Naive thymus-derived CD4-positive, alpha-beta T cell (primary cell): ENCODE measurements at regions not wholly inside any gene's neighbourhood (a gene's known extent, or its start where the extent isn't known, plus 50 kb on each side); places are given as distances from the start of the nearest gene placed in this dataset.

Experiments used
- ATAC-seq: fragments of 150-1000 bp; cut with Tn5 transposase; 2 replicates; pipeline ENCODE4 v1.10.0; 2021; ENCODE audit warnings: mild to moderate bottlenecking, moderate library complexity
- CTCF ChIA-PET: fragments of 350-600 bp; sonication (Branson Sonifier 250); formaldehyde crosslinking; loops from one replicate; lab custom pipeline; 2021; ENCODE audit warnings: antibody characterized with exemption; lab: Charles Lee
- POLR2A ChIA-PET: fragments of 350-600 bp; sonication (Branson Sonifier 250); formaldehyde crosslinking; loops from one replicate; lab custom pipeline; 2021; ENCODE audit warnings: antibody characterized with exemption, inconsistent platforms; lab: Charles Lee
- DNase-seq, 9 donors: peaks; one replicate each; pipeline versions ENCODE4 v3.0.0 to v3.0.0-alpha.2; 2020 to 2022; ENCODE audit warnings: mixed read lengths in 1 of 9
- H3K27ac ChIP-seq: one replicate; pipeline ENCODE4 v1.7.0; 2013; ENCODE audit warnings: mild to moderate bottlenecking, low read depth, low read length, moderate library complexity
- H3K27me3 ChIP-seq, 2 donors: one replicate each; pipeline ENCODE4 v1.7.0; 2013; ENCODE audit warnings: low read length in 2 of 2, mild to moderate bottlenecking in 2 of 2, moderate library complexity in 2 of 2; ENCODE audit not compliant: control insufficient read depth in 2 of 2, insufficient read depth in 2 of 2
- H3K36me3 ChIP-seq, 3 experiments: 1 replicate in 2 of 3; 2 replicates in 1 of 3; pipeline ENCODE4 v1.7.0; 2013; ENCODE audit warnings: low read length in 3 of 3, mild to moderate bottlenecking in 3 of 3, moderate library complexity in 1 of 3; ENCODE audit not compliant: insufficient read depth in 3 of 3, control insufficient read depth in 2 of 3
- H3K4me1 ChIP-seq, 2 donors: one replicate each; pipeline ENCODE4 v1.7.0; 2013; ENCODE audit warnings: low read length in 2 of 2, mild to moderate bottlenecking in 2 of 2, moderate library complexity in 1 of 2; ENCODE audit not compliant: control insufficient read depth in 2 of 2, insufficient read depth in 2 of 2
- H3K4me3 ChIP-seq: 2 replicates; pipeline ENCODE4 v1.7.0; 2013; ENCODE audit warnings: mild to moderate bottlenecking, low read length
- H3K9me3 ChIP-seq, 3 experiments: 1 replicate in 2 of 3; 2 replicates in 1 of 3; pipeline ENCODE4 v1.7.0; 2013; ENCODE audit warnings: low read length in 3 of 3; ENCODE audit not compliant: control insufficient read depth in 2 of 3
- H3K27ac Mint-ChIP-seq, 9 donors: one replicate each; pipeline ENCODE4 v1.8.0; 2020 to 2022; ENCODE audit warnings: mixed read lengths in 9 of 9, mild to moderate bottlenecking in 8 of 9, moderate library complexity in 5 of 9, inconsistent platforms in 2 of 9
- H3K27me3 Mint-ChIP-seq, 5 donors: one replicate each; pipeline ENCODE4 v1.8.0; 2021 to 2022; ENCODE audit warnings: mixed read lengths in 5 of 5, mild to moderate bottlenecking in 1 of 5
- H3K36me3 Mint-ChIP-seq, 5 donors: one replicate each; pipeline ENCODE4 v1.8.0; 2020 to 2022; ENCODE audit warnings: mixed read lengths in 5 of 5, mild to moderate bottlenecking in 3 of 5, inconsistent platforms in 1 of 5
- H3K4me1 Mint-ChIP-seq, 7 donors: one replicate each; pipeline ENCODE4 v1.8.0; 2020 to 2022; ENCODE audit warnings: mixed read lengths in 7 of 7, mild to moderate bottlenecking in 3 of 7, inconsistent platforms in 1 of 7
- H3K4me3 Mint-ChIP-seq, 10 donors: one replicate each; pipeline ENCODE4 v1.8.0; 2020 to 2022; ENCODE audit warnings: mild to moderate bottlenecking in 10 of 10, mixed read lengths in 10 of 10, moderate library complexity in 6 of 10, inconsistent platforms in 2 of 10
- H3K9me3 Mint-ChIP-seq, 11 donors: one replicate each; pipeline ENCODE4 v1.8.0; 2020 to 2022; ENCODE audit warnings: mixed read lengths in 11 of 11, mild to moderate bottlenecking in 4 of 11, inconsistent platforms in 1 of 11, moderate library complexity in 1 of 11
- intact Hi-C, 2 donors: fragments of 100-400 bp; cut with micrococcal nuclease; formaldehyde crosslinking; loops; one replicate each; pipeline ENCODE4 v1.15.1; 2023

DNA sequence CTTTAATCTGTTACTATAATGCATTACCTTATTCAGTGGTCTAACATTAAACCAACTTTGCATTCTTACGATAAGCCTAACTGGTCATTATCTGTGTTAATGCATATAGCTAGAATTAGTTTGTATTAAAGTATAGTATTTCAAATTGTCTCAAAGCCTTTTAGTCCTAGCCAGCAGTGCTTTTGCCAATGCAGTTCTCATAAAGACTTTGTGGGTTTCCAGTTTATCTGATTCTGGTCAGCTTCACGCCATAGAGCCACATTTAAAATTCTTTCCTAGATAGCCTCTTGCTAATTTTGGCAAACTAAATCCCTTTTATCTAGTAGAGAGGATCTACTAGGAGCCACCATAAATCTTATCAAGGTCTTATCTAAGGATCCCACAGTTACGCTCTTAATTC, 78.9 kb upstream of the VASH1 start:
- H3K4me1 ChIP-seq: no peaks in the 10 kb centered on the region
- peaks cover 4 to 53% (median 21%) of the 10 kb centered on the region in 11 donors for H3K9me3 Mint-ChIP-seq
- no peaks in the 10 kb centered on the region for H3K4me1 Mint-ChIP-seq
- intact Hi-C loops: no loop called here
- H3K27me3 ChIP-seq: peaks cover 0 to 3% of the 10 kb centered on the region in 2 donors
- H3K4me3 ChIP-seq: no peak overlapping the region
- peaks cover 0 to 15% (median 0%) of the 10 kb centered on the region in 3 experiments for H3K9me3 ChIP-seq
- POLR2A ChIA-PET: no interaction called here
- peaks cover 16 to 45% (median 36%) of the 10 kb centered on the region in 5 donors for H3K27me3 Mint-ChIP-seq
- H3K27ac Mint-ChIP-seq: no peak overlapping the region
- H3K36me3 ChIP-seq: no peaks in the 10 kb centered on the region
- H3K4me3 Mint-ChIP-seq: no peak overlapping the region
- peaks cover 0 to 20% (median 0%) of the 10 kb centered on the region in 5 donors for H3K36me3 Mint-ChIP-seq
- CTCF ChIA-PET: interaction anchor here (0.6 kb wide), 1 partner anchor 546 kb away, joined by 3 read pairs; no protein-coding TSS in a partner anchor
- DNase-seq (no peak), ATAC-seq (no peak)
- no peak overlapping the region for H3K27ac ChIP-seq

DNA sequence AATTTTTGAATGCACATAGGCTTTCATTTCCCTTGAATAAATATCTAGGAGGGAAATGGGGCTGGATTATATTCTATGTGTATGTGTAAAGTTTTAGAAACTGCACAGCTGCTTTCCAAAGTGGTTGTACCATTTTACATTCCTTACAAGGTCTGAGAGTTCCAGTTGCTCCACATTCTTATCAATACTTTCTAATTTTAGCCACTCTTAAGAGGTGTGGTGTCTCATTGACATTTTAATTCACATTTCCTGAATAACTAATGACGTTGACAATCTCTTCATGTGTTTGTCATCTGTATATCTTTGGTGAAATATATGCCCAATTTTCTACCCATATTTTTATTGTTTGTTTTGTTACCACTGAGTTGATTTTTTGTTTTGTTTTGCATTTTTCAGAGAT, 74.6 kb upstream of the VASH1 start:
- Histone ChIP-seq H3K4me1 (no peaks in the 10 kb centered on the region), H3K4me3 (no peak overlapping the region), H3K9me3 (peaks cover 0 to 22% (median 0%) of the 10 kb centered on the region in 3 experiments), H3K27ac (no peak overlapping the region), H3K27me3 (peaks cover 0 to 3% of the 10 kb centered on the region in 2 donors), H3K36me3 (no peaks in the 10 kb centered on the region)
- ChIA-PET POLR2A (no interaction called here), CTCF (no interaction called here)
- Mint-ChIP-seq H3K4me1 (no peaks in the 10 kb centered on the region), H3K27ac (no peak overlapping the region), H3K4me3 (no peak overlapping the region), H3K27me3 (peaks cover 18 to 57% (median 44%) of the 10 kb centered on the region in 5 donors), H3K9me3 (peaks cover 0 to 56% (median 22%) of the 10 kb centered on the region in 11 donors), H3K36me3 (peaks cover 0 to 16% (median 0%) of the 10 kb centered on the region in 5 donors)
- DNase-seq: no peak
- intact Hi-C loops: no loop called here
- ATAC-seq: no peak

GRCh38 chr14:76687611-76688382, 73.5 kb upstream of the VASH1 start:
- ChIA-PET POLR2A (no interaction called here), CTCF (no interaction called here)
- Mint-ChIP-seq H3K36me3 (peaks cover 0 to 6% (median 0%) of the 10 kb centered on the region in 5 donors), H3K9me3 (peaks cover 0 to 46% (median 15%) of the 10 kb centered on the region in 11 donors), H3K27me3 (peaks cover 16 to 60% (median 41%) of the 10 kb centered on the region in 5 donors), H3K4me3 (no peak overlapping the region), H3K27ac (no peak overlapping the region), H3K4me1 (no peaks in the 10 kb centered on the region)
- intact Hi-C loops: no loop called here
- no peak for ATAC-seq
- Histone ChIP-seq H3K9me3 (peaks cover 0 to 13% (median 0%) of the 10 kb centered on the region in 3 experiments), H3K27ac (no peak overlapping the region), H3K4me1 (no peaks in the 10 kb centered on the region), H3K36me3 (no peaks in the 10 kb centered on the region), H3K27me3 (peaks cover 0 to 3% of the 10 kb centered on the region in 2 donors), H3K4me3 (no peak overlapping the region)
- DNase-seq: no peak

GRCh38 chr14:76688383-76688671, 72.9 kb upstream of the VASH1 start:
- Histone ChIP-seq H3K4me3 (no peak overlapping the region), H3K4me1 (no peaks in the 10 kb centered on the region), H3K9me3 (peaks cover 0 to 9% (median 0%) of the 10 kb centered on the region in 3 experiments), H3K36me3 (no peaks in the 10 kb centered on the region), H3K27ac (no peak overlapping the region), H3K27me3 (peaks cover 0 to 3% of the 10 kb centered on the region in 2 donors)
- intact Hi-C loops: no loop called here
- peaks cover 15 to 60% (median 41%) of the 10 kb centered on the region in 5 donors for H3K27me3 Mint-ChIP-seq
- peaks cover 0 to 4% (median 0%) of the 10 kb centered on the region in 5 donors for H3K36me3 Mint-ChIP-seq
- ChIA-PET POLR2A (no interaction called here), CTCF (no interaction called here)
- ATAC-seq (no peak), DNase-seq (no peak)
- H3K4me1 Mint-ChIP-seq: no peaks in the 10 kb centered on the region
- H3K9me3 Mint-ChIP-seq: peaks cover 0 to 42% (median 13%) of the 10 kb centered on the region in 11 donors
- no peak overlapping the region for H3K4me3 Mint-ChIP-seq
- H3K27ac Mint-ChIP-seq: no peak overlapping the region

- Histone ChIP-seq H3K9me3 (peaks cover 0 to 9% (median 0%) of the 10 kb centered on the region in 3 experiments), H3K4me1 (no peaks in the 10 kb centered on the region), H3K27me3 (no peaks in the 10 kb centered on the region), H3K36me3 (no peaks in the 10 kb centered on the region), H3K27ac (no peak overlapping the region), H3K4me3 (no peak overlapping the region)
- no peak for DNase-seq
- Mint-ChIP-seq H3K9me3 (peaks cover 0 to 36% (median 13%) of the 10 kb centered on the region in 11 donors), H3K4me3 (no peak overlapping the region), H3K36me3 (peaks cover 0 to 4% (median 0%) of the 10 kb centered on the region in 5 donors), H3K27me3 (peaks cover 8 to 46% (median 29%) of the 10 kb centered on the region in 5 donors), H3K27ac (no peak overlapping the region), H3K4me1 (no peaks in the 10 kb centered on the region)
- ATAC-seq: no peak
- POLR2A ChIA-PET: no interaction called here
- intact Hi-C loops: no loop called here
- CTCF ChIA-PET: no interaction called here
These were observed 70.7 kb upstream of the VASH1 start for GRCh38 chr14:76690502-76691105.

- Histone ChIP-seq H3K36me3 (no peaks in the 10 kb centered on the region), H3K27me3 (no peaks in the 10 kb centered on the region), H3K4me1 (no peaks in the 10 kb centered on the region), H3K4me3 (no peak overlapping the region), H3K27ac (no peak overlapping the region), H3K9me3 (no peaks in the 10 kb centered on the region)
- ATAC-seq (no peak), DNase-seq (no peak)
- intact Hi-C loops: no loop called here
- Mint-ChIP-seq H3K4me1 (no peaks in the 10 kb centered on the region), H3K36me3 (peaks cover 0 to 3% (median 0%) of the 10 kb centered on the region in 5 donors), H3K4me3 (no peak overlapping the region), H3K27ac (no peak overlapping the region), H3K27me3 (peaks cover 0 to 16% (median 6%) of the 10 kb centered on the region in 5 donors), H3K9me3 (peaks cover 0 to 6% (median 0%) of the 10 kb centered on the region in 11 donors)
- ChIA-PET POLR2A (no interaction called here), CTCF (interaction anchor here (1.2 kb wide), 1 partner anchor 12 kb away, joined by 3 read pairs; no protein-coding TSS in a partner anchor)
These were observed 67.2 kb upstream of the VASH1 start for GRCh38 chr14:76694106-76694505.
